ENCODE measurements at regions not wholly inside any gene's neighbourhood (a gene's known extent, or its start where the extent isn't known, plus 50 kb on each side); places are given as distances from the start of the nearest gene placed in this dataset.

- ChIA-PET POLR2A (interaction anchor here (0.7 kb wide), 1 partner anchor 10 kb away, joined by 3 read pairs; no protein-coding TSS in a partner anchor), CTCF (interaction anchor here (0.8 kb wide), 1 partner anchor 32 kb away, joined by 3 read pairs; no protein-coding TSS in a partner anchor)
- no peak for DNase-seq (ENCODE audit: extremely low spot score)
- TF ChIP-seq, protein P1, sequence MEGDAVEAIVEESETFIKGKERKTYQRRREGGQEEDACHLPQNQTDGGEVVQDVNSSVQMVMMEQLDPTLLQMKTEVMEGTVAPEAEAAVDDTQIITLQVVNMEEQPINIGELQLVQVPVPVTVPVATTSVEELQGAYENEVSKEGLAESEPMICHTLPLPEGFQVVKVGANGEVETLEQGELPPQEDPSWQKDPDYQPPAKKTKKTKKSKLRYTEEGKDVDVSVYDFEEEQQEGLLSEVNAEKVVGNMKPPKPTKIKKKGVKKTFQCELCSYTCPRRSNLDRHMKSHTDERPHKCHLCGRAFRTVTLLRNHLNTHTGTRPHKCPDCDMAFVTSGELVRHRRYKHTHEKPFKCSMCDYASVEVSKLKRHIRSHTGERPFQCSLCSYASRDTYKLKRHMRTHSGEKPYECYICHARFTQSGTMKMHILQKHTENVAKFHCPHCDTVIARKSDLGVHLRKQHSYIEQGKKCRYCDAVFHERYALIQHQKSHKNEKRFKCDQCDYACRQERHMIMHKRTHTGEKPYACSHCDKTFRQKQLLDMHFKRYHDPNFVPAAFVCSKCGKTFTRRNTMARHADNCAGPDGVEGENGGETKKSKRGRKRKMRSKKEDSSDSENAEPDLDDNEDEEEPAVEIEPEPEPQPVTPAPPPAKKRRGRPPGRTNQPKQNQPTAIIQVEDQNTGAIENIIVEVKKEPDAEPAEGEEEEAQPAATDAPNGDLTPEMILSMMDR (IDR thresholded peaks at IDR 0.05; ENCODE audit: control extremely low read depth, extremely low read depth, low read depth, missing control alignments), result no peak
Observed at GRCh38 chr6:6790891-6791290, 202.4 kb downstream of the LY86 start.

GRCh38 chr6:6793388-6794250, 205.1 kb downstream of the LY86 start:
- ChIA-PET CTCF (interaction anchor here (0.8 to 1.6 kb wide), 8 partner anchors 12 to 126 kb away, joined by 3 to 4 read pairs (median 3); no protein-coding TSS in a partner anchor), POLR2A (no interaction called here)
- no peak for DNase-seq (ENCODE audit: extremely low spot score)
- TF ChIP-seq, protein P1 (IDR thresholded peaks at IDR 0.05; ENCODE audit: control extremely low read depth, extremely low read depth, low read depth, missing control alignments), result no peak

DNA sequence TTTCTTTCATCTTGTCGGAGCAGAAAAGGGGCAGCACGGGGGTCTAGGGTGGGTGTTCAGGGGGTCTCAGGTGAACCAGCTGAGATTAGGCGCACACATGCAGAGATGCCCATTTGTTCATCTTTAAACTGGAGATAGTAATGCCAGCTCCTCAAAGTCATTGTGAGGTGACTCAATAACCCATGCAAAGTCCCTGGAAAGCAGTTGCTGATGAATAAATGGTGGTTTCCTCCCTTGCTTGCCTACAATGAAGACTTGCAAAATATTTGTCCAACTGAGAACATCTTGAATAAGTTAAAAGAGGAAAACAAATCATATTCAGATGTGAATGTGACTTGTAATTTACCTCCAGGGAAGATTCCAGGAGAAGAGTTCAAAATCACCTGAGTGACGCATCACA, 206.9 kb downstream of the LY86 start:
- no peak for DNase-seq (ENCODE audit: extremely low spot score)
- TF ChIP-seq, protein P1 (IDR thresholded peaks at IDR 0.05; ENCODE audit: control extremely low read depth, extremely low read depth, low read depth, missing control alignments), result no peak
- POLR2A ChIA-PET, result no interaction called here
- CTCF ChIA-PET, result interaction anchor here (1.0 to 1.5 kb wide), 2 partner anchors 131 to 480 kb away, joined by 3 to 4 read pairs; no protein-coding TSS in a partner anchor

GRCh38 chr6:6796818-6797217, 208.3 kb downstream of the LY86 start:
- TF ChIP-seq, protein P1 (IDR thresholded peaks at IDR 0.05; ENCODE audit: control extremely low read depth, extremely low read depth, low read depth, missing control alignments), result no peak
- ChIA-PET CTCF (interaction anchor here (0.7 kb wide), 1 partner anchor 36 kb away, joined by 3 read pairs; no protein-coding TSS in a partner anchor), POLR2A (no interaction called here)
- DNase-seq (ENCODE audit: extremely low spot score), result no peak

- ChIA-PET CTCF (interaction anchor here (1.9 kb wide), 1 partner anchor 9 kb away, joined by 6 read pairs; no protein-coding TSS in a partner anchor), POLR2A (no interaction called here)
- peak; percentile 59 for DNase-seq (ENCODE audit: extremely low spot score)
- TF ChIP-seq, protein P1 (IDR thresholded peaks at IDR 0.05; ENCODE audit: control extremely low read depth, extremely low read depth, low read depth, missing control alignments), result no peak
Observed at GRCh38 chr6:6798448-6798860, 209.9 kb downstream of the LY86 start.

DNA sequence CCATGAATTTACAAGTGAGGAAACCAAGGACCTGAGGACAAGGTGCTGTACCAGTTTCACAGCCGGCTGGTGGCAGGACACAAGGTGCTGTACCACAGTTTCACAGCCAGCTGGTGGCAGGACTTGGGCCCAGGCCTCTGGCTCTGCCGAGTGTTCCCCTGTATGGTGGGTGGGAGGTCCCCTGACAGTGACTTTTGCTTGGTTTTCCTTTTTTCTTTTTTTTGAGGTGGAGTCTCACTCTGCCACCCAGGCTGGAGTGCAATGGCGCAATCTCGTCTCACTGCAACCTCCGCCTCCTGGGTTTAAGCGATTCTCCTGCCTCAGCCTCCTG, 212.4 kb downstream of the LY86 start:
- POLR2A ChIA-PET, result interaction anchor here (0.5 kb wide), 1 partner anchor 10 kb away, joined by 3 read pairs; no protein-coding TSS in a partner anchor
- no peak for DNase-seq (ENCODE audit: extremely low spot score)
- CTCF ChIA-PET, result interaction anchor here (0.7 to 2.0 kb wide), 7 partner anchors 8 to 443 kb away, joined by 3 to 8 read pairs (median 3); no protein-coding TSS in a partner anchor
- TF ChIP-seq, protein P1 (IDR thresholded peaks at IDR 0.05; ENCODE audit: control extremely low read depth, extremely low read depth, low read depth, missing control alignments), result no peak
